GM23248 (cell line): ENCODE measurements at regions not wholly inside any gene's neighbourhood (a gene's known extent, or its start where the extent isn't known, plus 50 kb on each side); places are given as distances from the start of the nearest gene placed in this dataset.
A peak's percentile ranks its signal among the peaks of the same experiment; 100 is the strongest.

Experiments
- DNase-seq: peaks from one replicate; pipeline ENCODE4 v3.0.0-alpha.2; 2015
- H2AFZ ChIP-seq: fragments of 200-600 bp; sonication (generic); 2 replicates; pipeline ENCODE4 v1.6.1; 2016; ENCODE audit warnings: antibody characterized with exemption
- H3F3A ChIP-seq: fragments of 200-600 bp; sonication (generic); 2 replicates; pipeline ENCODE4 v1.6.1; 2016; ENCODE audit warnings: mild to moderate bottlenecking, antibody characterized with exemption, mixed run types; ENCODE audit not compliant: insufficient read depth
- H3K27ac ChIP-seq: fragments of 200-600 bp; sonication (generic); 2 replicates; pipeline ENCODE4 v1.5.1; 2016; ENCODE audit warnings: mild to moderate bottlenecking
- H3K27me3 ChIP-seq: fragments of 200-600 bp; sonication (generic); replicated peaks from 2 replicates; pipeline ENCODE4 v1.6.1; 2016; ENCODE audit warnings: mild to moderate bottlenecking; ENCODE audit not compliant: insufficient read depth
- H3K36me3 ChIP-seq: fragments of 200-600 bp; sonication (generic); 2 replicates; pipeline ENCODE4 v1.6.1; 2016; ENCODE audit warnings: low read depth, mild to moderate bottlenecking
- H3K4me1 ChIP-seq: fragments of 200-600 bp; sonication (generic); 2 replicates; pipeline ENCODE4 v1.6.1; 2016; ENCODE audit warnings: mild to moderate bottlenecking; ENCODE audit not compliant: insufficient read depth
- H3K4me2 ChIP-seq: fragments of 200-600 bp; sonication (generic); one replicate; pipeline ENCODE4 v1.6.1; 2016; ENCODE audit warnings: mild to moderate bottlenecking; ENCODE audit not compliant: unreplicated experiment
- H3K4me3 ChIP-seq: fragments of 200-600 bp; sonication (generic); 2 replicates; pipeline ENCODE4 v1.5.1; 2016; ENCODE audit warnings: mild to moderate bottlenecking
- H3K79me2 ChIP-seq: fragments of 200-600 bp; sonication (generic); 2 replicates; pipeline ENCODE4 v1.6.1; 2016; ENCODE audit warnings: mild to moderate bottlenecking; ENCODE audit not compliant: insufficient read depth
- H3K9ac ChIP-seq: fragments of 200-600 bp; sonication (generic); 2 replicates; pipeline ENCODE4 v1.6.1; 2016; ENCODE audit warnings: mild to moderate bottlenecking
- H3K9me2 ChIP-seq: fragments of 200-600 bp; sonication (generic); 2 replicates; pipeline ENCODE4 v1.6.1; 2016; ENCODE audit warnings: mixed run types, mild to moderate bottlenecking, moderate library complexity; ENCODE audit not compliant: insufficient read depth
- H3K9me3 ChIP-seq: fragments of 200-600 bp; sonication (generic); one replicate; pipeline ENCODE4 v1.6.1; 2017; ENCODE audit warnings: low read depth
- H4K20me1 ChIP-seq: fragments of 200-600 bp; sonication (generic); 2 replicates; pipeline ENCODE4 v1.6.0; 2016; ENCODE audit not compliant: insufficient read depth
- EZH2 ChIP-seq: fragments of 200-600 bp; sonication (generic); IDR thresholded peaks from 2 replicates; pipeline ENCODE4 v1.6.1; 2018; ENCODE audit warnings: antibody characterized with exemption, mild to moderate bottlenecking; ENCODE audit not compliant: insufficient read depth, poor library complexity, severe bottlenecking
- EZH2phosphoT487 ChIP-seq: fragments of 200-600 bp; sonication (generic); IDR thresholded peaks from 2 replicates; pipeline ENCODE4 v1.6.1; 2018; ENCODE audit warnings: antibody characterized with exemption, moderate library complexity, mild to moderate bottlenecking, low read depth; ENCODE audit not compliant: insufficient read depth
- WGBS, 2 experiments: methylation state at CpG; one replicate each; pipeline ENCODE4 v1.1.6; 2015 to 2017; ENCODE audit warnings: low lambda C conversion rate in 2 of 2, low coverage in 1 of 2; ENCODE audit errors: missing lambda C conversion rate in 2 of 2; 5-methylcytosine and 5-hydroxymethylcytosine counted together
- in situ Hi-C: fragments of 300-500 bp; cut with MboI; formaldehyde crosslinking; loops from 2 replicates; pipeline ENCODE4 v1.15.0; 2020

GRCh38 chr3:94862703-94863102, 799.8 kb downstream of the NSUN3 start:
- TF ChIP-seq EZH2phosphoT487 (no peak), EZH2 (no peak)
- no peaks in the 10 kb centered on the region for H3K27me3 ChIP-seq
- no peaks in the 10 kb centered on the region for H3K4me1 ChIP-seq
- no peak overlapping the region for H2AFZ ChIP-seq
- WGBS, 2 experiments = 16 to 40% methylated on average over 3 of the region's 3 CpGs
- H3K4me3 ChIP-seq = no peak overlapping the region
- H3K27ac ChIP-seq = no peak overlapping the region
- in situ Hi-C loops = no loop called here
- H3K79me2 ChIP-seq = no peaks in the 10 kb centered on the region
- no peak overlapping the region for H3K9ac ChIP-seq
- H4K20me1 ChIP-seq = no peaks in the 10 kb centered on the region
- H3K4me2 ChIP-seq = no peak overlapping the region
- H3F3A ChIP-seq = no peaks in the 10 kb centered on the region
- DNase-seq = peak; percentile 16
- no peaks in the 10 kb centered on the region for H3K9me2 ChIP-seq
- no peaks in the 10 kb centered on the region for H3K9me3 ChIP-seq
- H3K36me3 ChIP-seq = no peaks in the 10 kb centered on the region

GRCh38 chr3:94869059-94869547, 806.2 kb downstream of the NSUN3 start:
- 5 to 10% methylated on average over 2 of the region's 2 CpGs for WGBS, 2 experiments
- TF ChIP-seq EZH2phosphoT487 = no peak
- TF ChIP-seq EZH2 = no peak
- in situ Hi-C loops = no loop called here

GRCh38 chr3:94873751-94874150, 810.9 kb downstream of the NSUN3 start:
- H3K27me3 ChIP-seq = no peaks in the 10 kb centered on the region
- H3K4me3 ChIP-seq = no peak overlapping the region
- no peak for DNase-seq
- peaks cover 3% of the 10 kb centered on the region for H3K9me3 ChIP-seq
- H2AFZ ChIP-seq = no peak overlapping the region
- no peaks in the 10 kb centered on the region for H3K36me3 ChIP-seq
- in situ Hi-C loops = no loop called here
- H3K4me1 ChIP-seq = no peaks in the 10 kb centered on the region
- no peak for TF ChIP-seq EZH2
- no peaks in the 10 kb centered on the region for H4K20me1 ChIP-seq
- H3K4me2 ChIP-seq = no peak overlapping the region
- WGBS, 2 experiments = 55 to 58% methylated on average over 10 of the region's 10 CpGs
- no peaks in the 10 kb centered on the region; the same call in 1 of the 2 replicates for H3K9me2 ChIP-seq
- H3K9ac ChIP-seq = no peak overlapping the region
- no peaks in the 10 kb centered on the region for H3F3A ChIP-seq
- no peak overlapping the region for H3K27ac ChIP-seq
- H3K79me2 ChIP-seq = no peaks in the 10 kb centered on the region

More at GRCh38 chr3:94869059-94869547, 806.2 kb downstream of the NSUN3 start:
- Histone ChIP-seq H3F3A (no peaks in the 10 kb centered on the region), H2AFZ (no peak overlapping the region), H3K9me3 (peaks cover 3% of the 10 kb centered on the region), H3K36me3 (no peaks in the 10 kb centered on the region), H3K4me2 (no peak overlapping the region), H3K79me2 (no peaks in the 10 kb centered on the region), H3K9ac (no peak overlapping the region), H3K27ac (no peak overlapping the region), H3K4me1 (no peaks in the 10 kb centered on the region), H3K4me3 (no peak overlapping the region), H4K20me1 (no peaks in the 10 kb centered on the region), H3K9me2 (no peaks in the 10 kb centered on the region), H3K27me3 (no peaks in the 10 kb centered on the region)
- DNase-seq = no peak

- DNase-seq = no peak
- Histone ChIP-seq H3K4me2 (no peak overlapping the region), H3K36me3 (no peaks in the 10 kb centered on the region), H3K79me2 (no peaks in the 10 kb centered on the region), H3K4me1 (no peaks in the 10 kb centered on the region), H3K27ac (no peak overlapping the region), H3K9ac (no peak overlapping the region), H3K27me3 (no peaks in the 10 kb centered on the region), H3F3A (no peaks in the 10 kb centered on the region), H3K4me3 (no peak overlapping the region), H3K9me3 (peaks cover 3% of the 10 kb centered on the region), H4K20me1 (no peaks in the 10 kb centered on the region), H3K9me2 (no peaks in the 10 kb centered on the region; the same call in 1 of the 2 replicates), H2AFZ (no peak overlapping the region)
- WGBS, 2 experiments = 30 to 47% methylated on average over 1 of the region's 1 CpG
- in situ Hi-C loops = no loop called here
- TF ChIP-seq EZH2 = no peak
- TF ChIP-seq EZH2phosphoT487 = no peak
These were observed 812.3 kb downstream of the NSUN3 start for GRCh38 chr3:94875149-94875548.

- H3K79me2 ChIP-seq = no peaks in the 10 kb centered on the region
- no peaks in the 10 kb centered on the region for H4K20me1 ChIP-seq
- DNase-seq = no peak
- H3K27me3 ChIP-seq = no peaks in the 10 kb centered on the region
- H3K9me3 ChIP-seq = no peaks in the 10 kb centered on the region
- no peak overlapping the region for H3K9ac ChIP-seq
- in situ Hi-C loops = no loop called here
- no peak for TF ChIP-seq EZH2
- no peak for TF ChIP-seq EZH2phosphoT487
- H2AFZ ChIP-seq = no peak overlapping the region
- H3K27ac ChIP-seq = no peak overlapping the region
- no peak overlapping the region for H3K4me2 ChIP-seq
- WGBS, 2 experiments = 26 to 33% methylated on average over 3 of the region's 3 CpGs
- no peak overlapping the region for H3K4me3 ChIP-seq
- H3K9me2 ChIP-seq = no peaks in the 10 kb centered on the region
- no peaks in the 10 kb centered on the region for H3K4me1 ChIP-seq
- no peaks in the 10 kb centered on the region for H3K36me3 ChIP-seq
- no peaks in the 10 kb centered on the region for H3F3A ChIP-seq
These were observed 824.2 kb downstream of the NSUN3 start for GRCh38 chr3:94887065-94887464.
